ENCODE measurements at regions not wholly inside any gene's neighbourhood (a gene's known extent, or its start where the extent isn't known, plus 50 kb on each side); places are given as distances from the start of the nearest gene placed in this dataset.
"Not testable (repeated sequence)": the region's sequence is repeated elsewhere in the genome, so short reads cannot be mapped to it uniquely, and the experiment has no call there.

- no peaks in the 10 kb centered on the region for H3K27me3 ChIP-seq (ENCODE audit: insufficient read depth, low read length)
- H4K12ac ChIP-seq (ENCODE audit: low read depth, low read length) = no peak overlapping the region
- H4K8ac ChIP-seq (ENCODE audit: low read depth, low read length) = no peak overlapping the region
- no peak overlapping the region for H3K23ac ChIP-seq (ENCODE audit: low read length)
- no peak for DNase-seq
- no peak overlapping the region for H3K9ac ChIP-seq (ENCODE audit: low read length)
- no peak overlapping the region for H3K27ac ChIP-seq (ENCODE audit: low read depth, low read length)
- no peaks in the 10 kb centered on the region for H3K79me1 ChIP-seq (ENCODE audit: low read length)
- H3K14ac ChIP-seq (ENCODE audit: low read length) = no peak overlapping the region
- no peak overlapping the region for H2AFZ ChIP-seq (ENCODE audit: insufficient read depth, low read length, poor library complexity)
- H3K4ac ChIP-seq (ENCODE audit: low read depth, low read length) = no peak overlapping the region
- H3K4me1 ChIP-seq (ENCODE audit: control insufficient read depth in 1 of 2, insufficient read depth in 2 of 2, low read length in 2 of 2) = no peaks in the 10 kb centered on the region
- H4K91ac ChIP-seq (ENCODE audit: low read depth, low read length) = no peak overlapping the region
- H2BK120ac ChIP-seq (ENCODE audit: insufficient read depth, low read length, poor library complexity) = no peak overlapping the region
- H2BK5ac ChIP-seq (ENCODE audit: low read depth, low read length, poor library complexity) = no peak overlapping the region
- H2AK5ac ChIP-seq (ENCODE audit: low read length) = no peak overlapping the region
- H3K4me2 ChIP-seq (ENCODE audit: low read length) = no peak overlapping the region
- no peak overlapping the region for H2BK12ac ChIP-seq (ENCODE audit: low read length)
- no peak overlapping the region for H3K4me3 ChIP-seq (ENCODE audit: low read depth, low read length)
- H3K79me2 ChIP-seq (ENCODE audit: control insufficient read depth, insufficient read depth, low read length, poor library complexity) = no peaks in the 10 kb centered on the region
- no peaks in the 10 kb centered on the region for H3K36me3 ChIP-seq (ENCODE audit: control insufficient read depth in 1 of 2, insufficient read depth in 2 of 2, low read length in 2 of 2)
- no peaks in the 10 kb centered on the region for H3K9me3 ChIP-seq (ENCODE audit: insufficient read depth, low read depth, low read length)
- H3K18ac ChIP-seq (ENCODE audit: low read length) = no peak overlapping the region
Measured at GRCh38 chr18:30596635-30597034, 445.9 kb downstream of the DSC3 start.

- H4K91ac ChIP-seq (ENCODE audit: low read depth, low read length) = no peak overlapping the region
- no peak overlapping the region for H2AK5ac ChIP-seq (ENCODE audit: low read length)
- no peaks in the 10 kb centered on the region for H3K36me3 ChIP-seq (ENCODE audit: control insufficient read depth in 1 of 2, insufficient read depth in 2 of 2, low read length in 2 of 2)
- no peak overlapping the region for H2AFZ ChIP-seq (ENCODE audit: insufficient read depth, low read length, poor library complexity)
- no peaks in the 10 kb centered on the region for H3K9me3 ChIP-seq (ENCODE audit: insufficient read depth, low read depth, low read length)
- H3K27ac ChIP-seq (ENCODE audit: low read depth, low read length) = no peak overlapping the region
- H3K18ac ChIP-seq (ENCODE audit: low read length) = no peak overlapping the region
- no peak overlapping the region for H3K14ac ChIP-seq (ENCODE audit: low read length)
- no peak overlapping the region for H3K9ac ChIP-seq (ENCODE audit: low read length)
- no peak overlapping the region for H2BK120ac ChIP-seq (ENCODE audit: insufficient read depth, low read length, poor library complexity)
- H2BK12ac ChIP-seq (ENCODE audit: low read length) = no peak overlapping the region
- no peak overlapping the region for H4K12ac ChIP-seq (ENCODE audit: low read depth, low read length)
- H3K23ac ChIP-seq (ENCODE audit: low read length) = no peak overlapping the region
- no peak overlapping the region for H4K8ac ChIP-seq (ENCODE audit: low read depth, low read length)
- H3K4ac ChIP-seq (ENCODE audit: low read depth, low read length) = no peak overlapping the region
- DNase-seq = no peak
- no peak overlapping the region for H2BK5ac ChIP-seq (ENCODE audit: low read depth, low read length, poor library complexity)
- no peaks in the 10 kb centered on the region for H3K79me2 ChIP-seq (ENCODE audit: control insufficient read depth, insufficient read depth, low read length, poor library complexity)
- H3K27me3 ChIP-seq (ENCODE audit: insufficient read depth, low read length) = no peaks in the 10 kb centered on the region
- H3K4me2 ChIP-seq (ENCODE audit: low read length) = no peak overlapping the region
- no peaks in the 10 kb centered on the region for H3K79me1 ChIP-seq (ENCODE audit: low read length)
- no peaks in the 10 kb centered on the region for H3K4me1 ChIP-seq (ENCODE audit: control insufficient read depth in 1 of 2, insufficient read depth in 2 of 2, low read length in 2 of 2)
- no CpG with 5 or more reads among the region's 1 CpG for WGBS (ENCODE audit: extremely low coverage, insufficient coverage, insufficient read length)
- H3K4me3 ChIP-seq (ENCODE audit: low read depth, low read length) = no peak overlapping the region
Measured at GRCh38 chr18:30595942-30596341, 446.6 kb downstream of the DSC3 start.

GRCh38 chr18:30594911-30595310, 447.6 kb downstream of the DSC3 start:
- not testable (repeated sequence) for H3K4me1 ChIP-seq (ENCODE audit: control insufficient read depth in 1 of 2, insufficient read depth in 2 of 2, low read length in 2 of 2); H3K18ac ChIP-seq (ENCODE audit: low read length); H3K23ac ChIP-seq (ENCODE audit: low read length); H2AFZ ChIP-seq (ENCODE audit: insufficient read depth, low read length, poor library complexity); H2AK5ac ChIP-seq (ENCODE audit: low read length); H3K4me2 ChIP-seq (ENCODE audit: low read length); H3K4ac ChIP-seq (ENCODE audit: low read depth, low read length); H2BK12ac ChIP-seq (ENCODE audit: low read length); H3K36me3 ChIP-seq (ENCODE audit: control insufficient read depth in 1 of 2, insufficient read depth in 2 of 2, low read length in 2 of 2); H2BK5ac ChIP-seq (ENCODE audit: low read depth, low read length, poor library complexity); H4K12ac ChIP-seq (ENCODE audit: low read depth, low read length); H3K27ac ChIP-seq (ENCODE audit: low read depth, low read length); H3K79me1 ChIP-seq (ENCODE audit: low read length); H3K79me2 ChIP-seq (ENCODE audit: control insufficient read depth, insufficient read depth, low read length, poor library complexity); DNase-seq; H3K9ac ChIP-seq (ENCODE audit: low read length); H3K14ac ChIP-seq (ENCODE audit: low read length); H3K27me3 ChIP-seq (ENCODE audit: insufficient read depth, low read length); H3K9me3 ChIP-seq (ENCODE audit: insufficient read depth, low read depth, low read length); H2BK120ac ChIP-seq (ENCODE audit: insufficient read depth, low read length, poor library complexity); H4K91ac ChIP-seq (ENCODE audit: low read depth, low read length); H4K8ac ChIP-seq (ENCODE audit: low read depth, low read length); H3K4me3 ChIP-seq (ENCODE audit: low read depth, low read length)
- no CpG with 5 or more reads among the region's 18 CpGs for WGBS (ENCODE audit: extremely low coverage, insufficient coverage, insufficient read length)

GRCh38 chr18:30591462-30591861, 451.1 kb downstream of the DSC3 start:
- Histone ChIP-seq H3K9me3 (ENCODE audit: insufficient read depth, low read depth, low read length) (no peaks in the 10 kb centered on the region), H2AFZ (ENCODE audit: insufficient read depth, low read length, poor library complexity) (no peak overlapping the region), H3K4ac (ENCODE audit: low read depth, low read length) (no peak overlapping the region), H3K27ac (ENCODE audit: low read depth, low read length) (no peak overlapping the region), H3K14ac (ENCODE audit: low read length) (no peak overlapping the region), H3K79me1 (ENCODE audit: low read length) (no peaks in the 10 kb centered on the region), H3K27me3 (ENCODE audit: insufficient read depth, low read length) (no peaks in the 10 kb centered on the region), H2BK12ac (ENCODE audit: low read length) (no peak overlapping the region), H3K23ac (ENCODE audit: low read length) (no peak overlapping the region), H3K18ac (ENCODE audit: low read length) (no peak overlapping the region), H4K91ac (ENCODE audit: low read depth, low read length) (no peak overlapping the region), H4K8ac (ENCODE audit: low read depth, low read length) (no peak overlapping the region), H3K4me1 (ENCODE audit: control insufficient read depth in 1 of 2, insufficient read depth in 2 of 2, low read length in 2 of 2) (no peaks in the 10 kb centered on the region), H3K79me2 (ENCODE audit: control insufficient read depth, insufficient read depth, low read length, poor library complexity) (no peaks in the 10 kb centered on the region), H3K4me2 (ENCODE audit: low read length) (no peak overlapping the region), H2BK5ac (ENCODE audit: low read depth, low read length, poor library complexity) (no peak overlapping the region), H3K4me3 (ENCODE audit: low read depth, low read length) (no peak overlapping the region), H4K12ac (ENCODE audit: low read depth, low read length) (no peak overlapping the region), H2AK5ac (ENCODE audit: low read length) (no peak overlapping the region), H2BK120ac (ENCODE audit: insufficient read depth, low read length, poor library complexity) (no peak overlapping the region), H3K36me3 (ENCODE audit: control insufficient read depth in 1 of 2, insufficient read depth in 2 of 2, low read length in 2 of 2) (no peaks in the 10 kb centered on the region), H3K9ac (ENCODE audit: low read length) (no peak overlapping the region)
- no peak for DNase-seq

GRCh38 chr18:30588673-30589164, 453.8 kb downstream of the DSC3 start:
- no peak overlapping the region for H3K27ac ChIP-seq (ENCODE audit: low read depth, low read length)
- no peak overlapping the region for H3K18ac ChIP-seq (ENCODE audit: low read length)
- H4K8ac ChIP-seq (ENCODE audit: low read depth, low read length) = no peak overlapping the region
- no peaks in the 10 kb centered on the region for H3K4me1 ChIP-seq (ENCODE audit: control insufficient read depth in 1 of 2, insufficient read depth in 2 of 2, low read length in 2 of 2)
- no peaks in the 10 kb centered on the region for H3K27me3 ChIP-seq (ENCODE audit: insufficient read depth, low read length)
- no peaks in the 10 kb centered on the region for H3K9me3 ChIP-seq (ENCODE audit: insufficient read depth, low read depth, low read length)
- H3K4me3 ChIP-seq (ENCODE audit: low read depth, low read length) = no peak overlapping the region
- no peak for DNase-seq
- H3K4ac ChIP-seq (ENCODE audit: low read depth, low read length) = no peak overlapping the region
- H3K36me3 ChIP-seq (ENCODE audit: control insufficient read depth in 1 of 2, insufficient read depth in 2 of 2, low read length in 2 of 2) = no peaks in the 10 kb centered on the region
- no peak overlapping the region for H3K9ac ChIP-seq (ENCODE audit: low read length)
- H3K4me2 ChIP-seq (ENCODE audit: low read length) = no peak overlapping the region
- H2AK5ac ChIP-seq (ENCODE audit: low read length) = no peak overlapping the region
- H3K14ac ChIP-seq (ENCODE audit: low read length) = no peak overlapping the region
- H3K79me2 ChIP-seq (ENCODE audit: control insufficient read depth, insufficient read depth, low read length, poor library complexity) = no peaks in the 10 kb centered on the region
- no peaks in the 10 kb centered on the region for H3K79me1 ChIP-seq (ENCODE audit: low read length)
- no peak overlapping the region for H4K91ac ChIP-seq (ENCODE audit: low read depth, low read length)
- H2BK12ac ChIP-seq (ENCODE audit: low read length) = no peak overlapping the region
- no peak overlapping the region for H2BK120ac ChIP-seq (ENCODE audit: insufficient read depth, low read length, poor library complexity)
- H4K12ac ChIP-seq (ENCODE audit: low read depth, low read length) = no peak overlapping the region
- no peak overlapping the region for H2AFZ ChIP-seq (ENCODE audit: insufficient read depth, low read length, poor library complexity)
- H3K23ac ChIP-seq (ENCODE audit: low read length) = no peak overlapping the region
- no peak overlapping the region for H2BK5ac ChIP-seq (ENCODE audit: low read depth, low read length, poor library complexity)
